RWPE1 (cell line): ENCODE measurements at regions not wholly inside any gene's neighbourhood (a gene's known extent, or its start where the extent isn't known, plus 50 kb on each side); places are given as distances from the start of the nearest gene placed in this dataset.

Experiments
- CTCF ChIA-PET: fragments of 350-600 bp; sonication (Branson Sonifier 250); formaldehyde crosslinking; extraction: SDS; loops from one replicate; lab custom pipeline; 2021; lab: Yijun Ruan, JAX
- POLR2A ChIA-PET: fragments of 400-600 bp; formaldehyde crosslinking; extraction: SDS; loops from one replicate; lab custom pipeline; 2020; ENCODE audit warnings: antibody characterized with exemption; ENCODE audit not compliant: low non-redundant PET; lab: Yijun Ruan, JAX
- DNase-seq: peaks from one replicate; pipeline ENCODE4 v3.0.0; 2012; ENCODE audit warnings: low spot score
- H3K27ac ChIP-seq: fragments of 450-650 bp; 2 replicates; pipeline ENCODE4 v1.5.1; 2017
- CTCF ChIP-seq: fragments of 450-650 bp; conservative IDR thresholded peaks from 2 replicates; pipeline ENCODE4 v1.5.1; 2017; ENCODE audit warnings: low read depth, mild to moderate bottlenecking

- H3K27ac ChIP-seq: no peak overlapping the region
- CTCF ChIA-PET: no interaction called here
- TF ChIP-seq CTCF: no peak
- no peak for DNase-seq
- POLR2A ChIA-PET: no interaction called here
Observed at GRCh38 chr3:106078635-106079034, 209.8 kb upstream of the CBLB start.

GRCh38 chr3:106082616-106083015 lies 213.8 kb upstream of the CBLB start:
- TF ChIP-seq CTCF: no peak

GRCh38 chr3:106083207-106083606 lies 214.4 kb upstream of the CBLB start:
- DNase-seq: no peak
- CTCF ChIA-PET: no interaction called here
- POLR2A ChIA-PET: no interaction called here
- TF ChIP-seq CTCF: no peak
- no peak overlapping the region for H3K27ac ChIP-seq

More at GRCh38 chr3:106082616-106083015, 213.8 kb upstream of the CBLB start:
- ChIA-PET CTCF (no interaction called here), POLR2A (no interaction called here)
- no peak for DNase-seq
- no peak overlapping the region for H3K27ac ChIP-seq

GRCh38 chr3:106083854-106084253 lies 215.0 kb upstream of the CBLB start:
- DNase-seq: no peak
- POLR2A ChIA-PET: no interaction called here
- CTCF ChIA-PET: no interaction called here
- TF ChIP-seq CTCF: no peak
- H3K27ac ChIP-seq: no peak overlapping the region

GRCh38 chr3:106086038-106086437 lies 217.2 kb upstream of the CBLB start:
- no peak for TF ChIP-seq CTCF
- no peak for DNase-seq
- no peak overlapping the region for H3K27ac ChIP-seq
- CTCF ChIA-PET: no interaction called here
- POLR2A ChIA-PET: no interaction called here

GRCh38 chr3:106086636-106087035 lies 217.8 kb upstream of the CBLB start:
- ChIA-PET POLR2A (no interaction called here), CTCF (no interaction called here)
- H3K27ac ChIP-seq: no peak overlapping the region
- DNase-seq: peak; percentile 14
- TF ChIP-seq CTCF: no peak

- no peak for TF ChIP-seq CTCF
- POLR2A ChIA-PET: no interaction called here
- DNase-seq: no peak
- H3K27ac ChIP-seq: no peak overlapping the region
- CTCF ChIA-PET: interaction anchor here (0.7 kb wide), 1 partner anchor 232 kb away, joined by 4 read pairs; no protein-coding TSS in a partner anchor
Observed at GRCh38 chr3:106088304-106088703, 219.5 kb upstream of the CBLB start.
